GM12864 (cell line): ENCODE measurements at regions not wholly inside any gene's neighbourhood (a gene's known extent, or its start where the extent isn't known, plus 50 kb on each side); places are given as distances from the start of the nearest gene placed in this dataset.

Experiments used
- DNase-seq: peaks from one replicate; pipeline ENCODE4 v3.0.0-alpha.2; 2011; ENCODE audit warnings: low read depth
- H3K4me3 ChIP-seq: 2 replicates; pipeline ENCODE4 v1.5.1; 2011; ENCODE audit warnings: mild to moderate bottlenecking, low read depth, low read length, control low read depth
- TF ChIP-seq, protein P1 (sequence below): IDR thresholded peaks from 2 replicates; pipeline ENCODE4 v1.5.1; 2011; ENCODE audit warnings: low read depth, mild to moderate bottlenecking, moderate library complexity, low read length, control low read depth, inconsistent platforms; ENCODE audit errors: missing control alignments

GRCh38 chr2:122077114-122077513 is 321.7 kb downstream of the TSN start:
- DNase-seq: no peak
- TF ChIP-seq, protein P1, sequence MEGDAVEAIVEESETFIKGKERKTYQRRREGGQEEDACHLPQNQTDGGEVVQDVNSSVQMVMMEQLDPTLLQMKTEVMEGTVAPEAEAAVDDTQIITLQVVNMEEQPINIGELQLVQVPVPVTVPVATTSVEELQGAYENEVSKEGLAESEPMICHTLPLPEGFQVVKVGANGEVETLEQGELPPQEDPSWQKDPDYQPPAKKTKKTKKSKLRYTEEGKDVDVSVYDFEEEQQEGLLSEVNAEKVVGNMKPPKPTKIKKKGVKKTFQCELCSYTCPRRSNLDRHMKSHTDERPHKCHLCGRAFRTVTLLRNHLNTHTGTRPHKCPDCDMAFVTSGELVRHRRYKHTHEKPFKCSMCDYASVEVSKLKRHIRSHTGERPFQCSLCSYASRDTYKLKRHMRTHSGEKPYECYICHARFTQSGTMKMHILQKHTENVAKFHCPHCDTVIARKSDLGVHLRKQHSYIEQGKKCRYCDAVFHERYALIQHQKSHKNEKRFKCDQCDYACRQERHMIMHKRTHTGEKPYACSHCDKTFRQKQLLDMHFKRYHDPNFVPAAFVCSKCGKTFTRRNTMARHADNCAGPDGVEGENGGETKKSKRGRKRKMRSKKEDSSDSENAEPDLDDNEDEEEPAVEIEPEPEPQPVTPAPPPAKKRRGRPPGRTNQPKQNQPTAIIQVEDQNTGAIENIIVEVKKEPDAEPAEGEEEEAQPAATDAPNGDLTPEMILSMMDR: no peak

DNA sequence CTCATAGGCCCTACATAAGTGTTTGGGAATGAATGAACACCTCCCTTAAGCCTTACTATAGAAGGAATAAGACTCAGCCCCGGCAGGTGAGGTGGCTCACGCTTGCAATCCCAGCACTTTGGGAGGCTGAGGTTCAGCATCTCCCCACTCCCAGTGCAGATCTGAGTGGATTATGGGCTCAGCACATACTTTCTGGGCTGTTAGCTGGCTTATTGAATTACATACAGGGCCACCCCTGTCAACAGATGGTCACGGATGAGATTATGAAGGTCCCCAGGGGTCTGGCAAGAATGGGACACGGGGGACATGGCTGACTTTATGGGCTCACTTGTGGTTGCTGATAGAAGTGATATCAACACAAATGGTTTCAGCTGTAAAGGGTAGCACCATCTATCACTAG is 322.3 kb downstream of the TSN start:
- H3K4me3 ChIP-seq: no peak overlapping the region
- TF ChIP-seq, protein P1: no peak
- DNase-seq: no peak

More at GRCh38 chr2:122077114-122077513, 321.7 kb downstream of the TSN start:
- no peak overlapping the region for H3K4me3 ChIP-seq

DNA sequence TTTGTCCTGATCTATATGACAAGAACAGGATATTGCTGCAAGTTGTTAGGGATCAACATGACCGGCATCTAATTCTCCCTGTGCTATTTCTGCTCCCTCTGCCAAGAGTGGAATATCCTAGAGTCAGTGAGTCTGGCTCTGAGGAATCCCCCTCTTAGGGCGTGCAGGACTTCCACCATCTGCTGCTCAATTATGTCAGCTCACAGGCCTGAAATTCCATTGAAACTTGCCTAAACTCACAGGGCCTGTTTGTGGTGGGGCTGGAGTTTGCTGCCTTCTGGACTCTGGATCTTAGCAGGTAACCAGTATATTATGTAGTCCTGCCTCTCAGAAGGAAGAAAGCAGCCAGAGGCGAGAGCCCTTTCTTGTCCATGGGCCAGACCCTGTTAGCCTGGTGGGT is 323.0 kb downstream of the TSN start:
- TF ChIP-seq, protein P1: no peak
- no peak overlapping the region for H3K4me3 ChIP-seq
- DNase-seq: no peak

DNA sequence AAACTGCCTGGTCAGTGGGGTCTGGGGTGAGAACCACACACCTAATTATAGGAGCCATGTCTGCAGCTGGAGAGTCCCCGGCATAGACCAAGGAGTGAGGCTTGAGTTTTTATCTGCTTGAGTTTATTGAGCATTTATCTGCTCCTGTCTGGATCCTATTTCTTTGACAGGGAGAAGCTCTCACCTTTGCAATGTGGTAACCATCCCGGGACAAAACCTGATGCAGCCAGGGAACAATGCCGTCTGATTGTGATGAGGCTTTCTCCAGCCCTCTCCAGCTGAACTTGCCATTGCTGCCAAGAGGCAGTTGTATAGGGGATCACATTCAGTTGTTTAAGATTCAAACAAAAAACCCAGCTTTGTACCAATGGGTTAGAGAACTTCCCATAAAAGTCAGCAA is 324.4 kb downstream of the TSN start:
- no peak for DNase-seq
- H3K4me3 ChIP-seq: no peak overlapping the region
- TF ChIP-seq, protein P1: no peak

DNA sequence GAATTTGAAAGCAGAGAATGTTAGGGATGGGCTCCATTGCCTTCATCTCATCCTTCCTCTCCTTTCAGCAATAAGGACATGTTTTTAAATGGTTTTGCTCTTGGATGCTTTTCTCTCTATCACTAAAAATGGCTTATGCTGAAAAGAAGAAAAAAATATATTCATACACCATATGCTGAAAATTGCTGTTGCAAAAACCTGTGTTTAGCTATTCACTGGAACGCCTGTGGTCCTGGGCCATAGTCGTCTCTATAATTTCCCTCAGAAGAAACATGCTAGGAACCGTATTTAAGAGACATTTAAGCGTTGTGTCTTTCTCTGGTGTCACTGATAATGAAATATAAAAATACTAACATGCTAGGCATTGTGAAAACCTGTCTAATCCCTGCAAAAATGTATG is 324.9 kb downstream of the TSN start:
- DNase-seq: no peak
- no peak overlapping the region for H3K4me3 ChIP-seq
- TF ChIP-seq, protein P1: no peak

DNA sequence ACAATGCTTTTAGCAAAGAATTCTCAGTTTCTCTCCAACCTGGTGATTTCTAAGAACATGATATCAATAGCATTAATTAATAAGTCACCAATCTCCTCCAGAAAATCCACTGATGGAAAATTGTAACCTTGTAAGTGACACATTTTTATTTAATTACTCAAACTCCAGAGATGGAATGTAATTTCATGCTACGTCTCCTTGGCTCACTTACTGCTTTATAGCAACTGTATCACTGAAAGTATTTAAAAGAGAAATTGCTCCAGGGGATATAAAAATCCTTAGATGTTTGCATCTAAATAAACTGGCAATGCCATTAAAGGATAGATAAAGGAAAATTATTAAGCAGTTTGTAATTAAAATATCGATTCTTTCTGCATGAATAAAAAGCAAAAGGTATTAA is 325.4 kb downstream of the TSN start:
- TF ChIP-seq, protein P1: no peak
- DNase-seq: no peak

GRCh38 chr2:122081751-122082150 is 326.3 kb downstream of the TSN start:
- TF ChIP-seq, protein P1: no peak
- DNase-seq: no peak
- no peak overlapping the region for H3K4me3 ChIP-seq

More for the DNA sequence above, 325.4 kb downstream of the TSN start:
- no peak overlapping the region for H3K4me3 ChIP-seq
